LNCaP clone FGC (cell line): ENCODE measurements at regions not wholly inside any gene's neighbourhood (a gene's known extent, or its start where the extent isn't known, plus 50 kb on each side); places are given as distances from the start of the nearest gene placed in this dataset.

ENCODE experiments used
- DNase-seq: peaks from one replicate; pipeline ENCODE4 v3.0.0-alpha.2; 2011; ENCODE audit warnings: low read depth
- H3K4me3 ChIP-seq: 2 replicates; pipeline ENCODE4 v1.5.1; 2011; ENCODE audit warnings: mild to moderate bottlenecking, low read depth, low read length, control low read depth
- TF ChIP-seq, protein P1 (sequence below): IDR thresholded peaks from 2 replicates; pipeline ENCODE4 v1.5.1; 2012; ENCODE audit warnings: mild to moderate bottlenecking; ENCODE audit not compliant: control insufficient read depth, insufficient read depth; ENCODE audit errors: extremely low read depth

GRCh38 chr6:121806116-121806515, 370.7 kb downstream of the GJA1 start:
- no peak overlapping the region for H3K4me3 ChIP-seq
- TF ChIP-seq, protein P1, sequence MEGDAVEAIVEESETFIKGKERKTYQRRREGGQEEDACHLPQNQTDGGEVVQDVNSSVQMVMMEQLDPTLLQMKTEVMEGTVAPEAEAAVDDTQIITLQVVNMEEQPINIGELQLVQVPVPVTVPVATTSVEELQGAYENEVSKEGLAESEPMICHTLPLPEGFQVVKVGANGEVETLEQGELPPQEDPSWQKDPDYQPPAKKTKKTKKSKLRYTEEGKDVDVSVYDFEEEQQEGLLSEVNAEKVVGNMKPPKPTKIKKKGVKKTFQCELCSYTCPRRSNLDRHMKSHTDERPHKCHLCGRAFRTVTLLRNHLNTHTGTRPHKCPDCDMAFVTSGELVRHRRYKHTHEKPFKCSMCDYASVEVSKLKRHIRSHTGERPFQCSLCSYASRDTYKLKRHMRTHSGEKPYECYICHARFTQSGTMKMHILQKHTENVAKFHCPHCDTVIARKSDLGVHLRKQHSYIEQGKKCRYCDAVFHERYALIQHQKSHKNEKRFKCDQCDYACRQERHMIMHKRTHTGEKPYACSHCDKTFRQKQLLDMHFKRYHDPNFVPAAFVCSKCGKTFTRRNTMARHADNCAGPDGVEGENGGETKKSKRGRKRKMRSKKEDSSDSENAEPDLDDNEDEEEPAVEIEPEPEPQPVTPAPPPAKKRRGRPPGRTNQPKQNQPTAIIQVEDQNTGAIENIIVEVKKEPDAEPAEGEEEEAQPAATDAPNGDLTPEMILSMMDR, result no peak
- no peak for DNase-seq

DNA sequence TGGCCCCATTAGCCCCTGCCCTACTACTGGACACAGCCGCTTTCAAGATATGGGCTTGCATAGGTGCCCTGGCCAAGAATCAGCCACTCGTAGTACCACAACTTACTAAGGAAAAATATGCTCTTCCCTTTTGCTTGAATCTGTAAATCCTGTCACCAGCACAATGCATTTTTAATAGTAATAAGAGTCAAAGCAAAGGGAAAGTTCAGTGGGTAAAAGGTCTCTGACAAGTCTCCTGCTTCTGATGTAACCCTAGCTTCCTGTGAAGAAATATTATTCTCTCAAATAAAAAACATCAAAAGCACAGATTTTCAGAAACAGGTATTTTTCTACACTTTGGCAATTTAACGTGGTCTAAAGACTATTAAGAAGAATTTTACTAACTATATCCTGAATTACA, 373.8 kb downstream of the GJA1 start:
- no peak overlapping the region for H3K4me3 ChIP-seq
- TF ChIP-seq, protein P1, result no peak
- no peak for DNase-seq

- no peak for DNase-seq
- H3K4me3 ChIP-seq, result no peak overlapping the region
- TF ChIP-seq, protein P1, result no peak
Measured at GRCh38 chr6:121810158-121811032, 374.9 kb downstream of the GJA1 start.

DNA sequence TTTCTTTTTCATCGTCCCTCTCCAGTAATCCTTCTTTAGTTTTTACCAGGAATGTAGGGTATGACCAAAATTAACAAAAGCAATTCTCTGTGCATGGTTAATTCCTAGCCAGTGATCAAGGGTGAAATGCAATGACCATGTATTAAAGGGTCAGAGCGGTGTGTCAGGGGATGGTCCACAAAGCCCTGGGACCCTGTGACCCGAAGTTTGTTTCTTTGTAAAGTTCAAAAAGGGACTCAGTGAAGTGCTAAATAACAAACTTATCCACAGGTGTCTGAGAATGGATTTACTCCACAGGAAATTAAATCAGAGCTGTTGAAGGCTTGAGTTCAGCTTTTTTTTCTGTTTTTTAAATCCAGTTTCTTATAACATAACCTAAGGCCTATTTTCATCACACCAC, 375.7 kb downstream of the GJA1 start:
- H3K4me3 ChIP-seq, result no peak overlapping the region
- no peak for DNase-seq
- TF ChIP-seq, protein P1, result no peak

- TF ChIP-seq, protein P1, result no peak
- no peak for DNase-seq
- no peak overlapping the region for H3K4me3 ChIP-seq
Measured at GRCh38 chr6:121816361-121816760, 380.9 kb downstream of the GJA1 start.

- H3K4me3 ChIP-seq, result no peak overlapping the region
- TF ChIP-seq, protein P1, result no peak
- DNase-seq, result no peak
Measured at GRCh38 chr6:121816906-121817540, 381.6 kb downstream of the GJA1 start.
